HG03280 (cell line): ENCODE measurements at regions not wholly inside any gene's neighbourhood (a gene's known extent, or its start where the extent isn't known, plus 50 kb on each side); places are given as distances from the start of the nearest gene placed in this dataset.
"Not testable (repeated sequence)": the region's sequence is repeated elsewhere in the genome, so short reads cannot be mapped to it uniquely, and the experiment has no call there.

Source experiments
- ATAC-seq: cut with Tn5 transposase; IDR thresholded peaks from one replicate; pipeline ENCODE4 v1.9.1; 2021; ENCODE audit warnings: mild to moderate bottlenecking, moderate library complexity; ENCODE audit not compliant: unreplicated experiment

DNA sequence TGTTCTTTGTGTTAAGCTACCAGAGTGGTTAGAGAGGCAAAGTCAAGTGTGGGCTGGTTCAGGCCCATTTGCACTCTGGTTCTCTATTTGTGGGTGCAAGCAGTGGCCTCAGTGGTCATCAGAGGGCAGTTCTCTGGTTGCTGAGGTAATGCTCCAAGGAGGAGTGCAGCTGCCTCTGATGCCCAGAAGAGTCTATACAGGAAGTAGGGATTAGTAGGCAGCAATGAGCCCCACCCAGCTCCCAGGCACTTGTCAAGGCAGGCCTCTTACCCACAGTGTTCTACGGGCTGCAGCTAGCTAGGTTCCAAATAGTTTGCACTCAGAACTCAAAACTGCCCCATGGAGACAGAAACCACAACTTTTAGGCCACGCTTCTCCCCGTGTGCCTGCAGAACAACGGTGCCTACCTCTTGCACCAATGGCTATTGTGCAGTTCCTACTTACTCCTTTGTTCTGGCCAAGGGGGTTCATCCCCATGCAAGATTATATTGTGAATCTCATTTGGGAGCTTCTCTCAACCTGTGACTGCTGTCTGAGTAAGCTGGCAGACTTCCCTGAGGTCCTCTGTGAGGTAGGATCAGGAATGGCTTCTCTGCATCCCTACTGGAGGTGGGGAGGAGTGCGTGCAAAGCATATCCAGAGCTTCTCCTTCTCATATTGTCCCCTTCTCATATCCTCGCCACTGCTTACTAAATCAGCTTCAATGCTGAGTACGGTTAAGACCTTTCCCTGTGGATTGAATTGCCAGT is 410.3 kb upstream of the LMO3 start:
- no peak for ATAC-seq

DNA sequence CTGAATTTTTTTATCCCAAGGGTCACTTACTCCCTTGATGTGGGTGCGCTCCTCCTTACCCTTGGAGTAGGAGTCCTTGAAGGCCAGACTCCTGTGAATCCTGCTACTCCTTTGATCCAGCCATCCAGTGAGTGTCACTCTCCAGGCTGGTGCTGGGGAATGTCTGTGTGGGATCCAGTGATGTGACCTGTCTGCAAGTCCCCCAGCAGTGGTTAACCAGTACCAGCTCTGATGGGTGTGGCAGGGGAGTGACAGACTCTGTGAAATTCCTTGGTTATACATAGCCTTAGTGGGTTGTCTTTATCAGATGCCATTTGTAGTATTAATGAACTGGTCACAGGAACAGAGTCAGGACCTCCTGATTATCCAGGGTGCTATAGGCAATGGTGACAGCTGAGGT is 409.5 kb upstream of the LMO3 start:
- ATAC-seq: no peak

DNA sequence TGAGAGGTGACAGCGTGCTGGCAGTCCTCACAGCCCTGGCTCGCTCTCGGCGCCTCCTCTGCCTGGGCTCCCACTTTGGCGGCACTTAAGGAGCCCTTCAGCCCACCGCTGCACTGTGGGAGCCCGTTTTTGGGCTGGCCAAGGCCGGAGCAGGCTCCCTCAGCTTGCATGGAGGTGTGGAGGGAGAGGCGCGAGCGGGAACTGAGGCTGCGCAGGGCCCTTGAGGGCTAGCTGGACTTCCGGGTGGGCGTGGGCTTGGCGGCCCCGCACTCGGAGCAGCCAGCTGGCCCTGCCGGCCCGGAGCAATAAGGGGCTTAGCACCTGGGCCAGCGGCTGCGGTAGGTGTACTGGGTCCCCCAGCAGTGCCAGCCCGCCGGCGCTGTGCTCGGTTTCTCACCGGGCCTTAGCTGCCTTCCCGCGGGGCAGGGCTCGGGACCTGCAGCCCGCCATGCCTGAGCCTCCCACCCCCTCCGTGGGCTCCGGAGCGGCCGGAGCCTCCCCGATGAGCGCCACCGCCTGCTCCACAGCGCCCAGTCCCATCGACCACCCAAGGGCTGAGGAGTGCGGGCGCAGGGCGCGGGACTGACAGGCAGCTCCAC is 401.6 kb upstream of the LMO3 start:
- not testable (repeated sequence) for ATAC-seq

DNA sequence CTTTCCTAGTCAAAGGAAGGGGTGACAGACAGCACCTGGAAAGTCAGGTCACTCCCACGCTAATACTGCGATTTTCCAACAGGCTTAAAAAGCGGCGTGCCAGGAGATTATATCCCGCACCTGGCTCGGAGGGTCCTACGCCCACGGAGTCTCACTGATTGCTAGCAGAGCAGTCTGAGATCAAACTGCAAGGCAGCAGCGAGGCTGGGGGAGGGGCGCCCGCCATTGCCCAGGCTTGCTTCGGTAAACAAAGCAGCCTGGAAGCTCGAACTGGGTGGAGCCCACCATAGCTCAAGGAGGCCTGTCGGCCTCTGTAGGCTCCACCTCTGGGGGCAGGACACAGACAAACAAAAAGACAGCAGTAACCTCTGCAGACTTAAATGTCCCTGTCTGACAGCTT is 392.6 kb upstream of the LMO3 start:
- not testable (repeated sequence) for ATAC-seq

DNA sequence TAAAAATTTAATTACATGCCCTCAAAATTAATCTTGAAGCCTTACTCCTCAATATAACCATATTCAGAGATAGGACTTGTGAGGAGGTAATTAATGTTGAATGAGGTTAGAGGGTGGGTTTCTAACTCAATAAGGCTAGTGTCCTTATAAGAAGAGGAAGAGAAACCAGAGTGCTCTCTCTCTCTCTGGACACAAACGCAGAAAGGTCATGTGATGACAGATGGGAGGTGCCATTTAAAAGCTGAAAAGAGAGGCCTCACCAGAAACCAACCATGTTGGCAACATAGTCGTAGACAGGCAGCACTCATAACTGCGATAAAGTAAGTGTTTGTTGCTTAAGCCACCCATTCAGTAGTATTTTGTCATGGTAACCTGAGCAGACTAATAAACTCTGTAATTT is 378.5 kb upstream of the LMO3 start:
- no peak for ATAC-seq

DNA sequence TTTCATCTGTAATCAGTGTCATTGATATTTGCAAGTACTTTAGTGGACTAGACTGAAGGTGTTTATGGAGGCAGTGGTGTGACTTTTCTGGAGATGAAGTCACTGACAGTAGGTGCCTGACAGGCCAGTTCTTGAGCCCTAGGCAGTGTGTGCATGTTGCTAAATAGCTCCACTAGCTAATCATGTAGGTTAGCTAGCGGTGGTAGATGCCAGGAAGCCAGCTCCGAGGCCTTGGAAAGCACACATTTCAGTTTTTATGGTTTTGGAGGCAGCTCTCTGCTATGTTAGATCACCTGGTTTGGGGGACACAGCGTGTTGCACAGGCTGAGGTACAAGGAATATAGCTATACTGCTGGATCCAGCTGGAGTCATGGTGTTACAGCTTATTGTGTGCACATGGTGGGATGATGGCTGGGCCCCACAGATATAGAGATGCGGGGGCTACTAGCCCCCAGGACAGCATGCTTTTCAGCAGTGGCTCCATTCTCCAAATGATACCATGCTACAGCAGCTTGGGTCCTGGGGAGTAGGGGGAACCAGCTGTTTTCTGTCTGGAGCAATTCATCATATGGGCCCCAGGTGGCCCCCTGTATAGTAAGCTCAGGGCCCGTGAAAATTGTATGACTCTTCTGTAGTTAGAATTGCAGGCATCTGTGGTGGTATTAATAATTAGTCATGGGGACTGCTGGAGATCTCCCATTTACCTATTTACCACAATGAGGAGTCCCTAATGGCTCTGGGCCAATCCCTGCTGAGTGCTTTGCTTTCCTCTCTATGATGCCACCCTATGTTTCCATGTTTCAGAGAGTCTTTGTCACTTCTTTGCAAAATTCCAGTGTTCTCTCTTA is 367.2 kb upstream of the LMO3 start:
- ATAC-seq: no peak

DNA sequence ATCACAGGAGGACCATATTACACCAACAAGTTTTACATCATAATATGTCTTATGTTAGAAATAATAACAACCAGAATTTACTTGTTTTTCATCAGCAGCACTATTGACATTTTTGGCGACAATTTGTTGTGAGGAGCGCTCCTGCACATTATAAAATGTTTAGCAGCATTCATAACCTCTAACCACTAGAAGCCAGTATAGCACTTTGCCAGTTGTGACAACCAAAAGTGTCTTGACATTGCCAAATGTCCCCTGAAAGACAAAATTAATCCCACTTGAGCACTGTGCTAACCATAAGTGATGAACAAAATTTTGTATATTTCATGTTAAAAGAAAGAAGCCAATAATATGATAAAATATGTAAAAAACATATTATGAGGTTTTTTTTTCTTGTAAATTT is 356.9 kb upstream of the LMO3 start:
- ATAC-seq: no peak

DNA sequence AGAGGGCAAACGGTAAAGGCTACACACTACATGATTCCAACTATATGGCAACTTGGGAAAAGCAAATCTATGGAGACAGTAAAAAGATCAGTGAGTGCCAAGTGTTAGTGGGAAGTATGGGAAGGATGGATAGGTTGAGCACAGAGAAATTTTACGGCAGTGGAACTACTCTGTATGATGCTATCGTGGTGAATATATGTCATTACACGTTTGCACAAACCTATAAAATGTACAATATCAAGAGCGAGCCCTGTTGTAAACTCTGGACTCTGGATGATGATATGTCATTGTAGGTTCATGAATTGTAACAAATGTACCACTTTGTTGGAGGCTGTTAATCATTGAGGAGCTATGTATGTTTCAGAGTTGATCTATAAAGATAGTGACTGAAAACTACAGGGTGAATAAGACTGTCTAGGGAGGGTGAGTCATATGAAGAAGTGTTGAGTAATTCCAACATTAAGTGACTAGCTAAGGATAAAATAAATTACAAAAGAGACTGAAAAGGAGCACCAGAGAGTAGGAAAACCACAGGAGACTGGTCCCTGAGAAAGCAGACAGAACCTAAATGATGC is 349.2 kb upstream of the LMO3 start:
- ATAC-seq: no peak

DNA sequence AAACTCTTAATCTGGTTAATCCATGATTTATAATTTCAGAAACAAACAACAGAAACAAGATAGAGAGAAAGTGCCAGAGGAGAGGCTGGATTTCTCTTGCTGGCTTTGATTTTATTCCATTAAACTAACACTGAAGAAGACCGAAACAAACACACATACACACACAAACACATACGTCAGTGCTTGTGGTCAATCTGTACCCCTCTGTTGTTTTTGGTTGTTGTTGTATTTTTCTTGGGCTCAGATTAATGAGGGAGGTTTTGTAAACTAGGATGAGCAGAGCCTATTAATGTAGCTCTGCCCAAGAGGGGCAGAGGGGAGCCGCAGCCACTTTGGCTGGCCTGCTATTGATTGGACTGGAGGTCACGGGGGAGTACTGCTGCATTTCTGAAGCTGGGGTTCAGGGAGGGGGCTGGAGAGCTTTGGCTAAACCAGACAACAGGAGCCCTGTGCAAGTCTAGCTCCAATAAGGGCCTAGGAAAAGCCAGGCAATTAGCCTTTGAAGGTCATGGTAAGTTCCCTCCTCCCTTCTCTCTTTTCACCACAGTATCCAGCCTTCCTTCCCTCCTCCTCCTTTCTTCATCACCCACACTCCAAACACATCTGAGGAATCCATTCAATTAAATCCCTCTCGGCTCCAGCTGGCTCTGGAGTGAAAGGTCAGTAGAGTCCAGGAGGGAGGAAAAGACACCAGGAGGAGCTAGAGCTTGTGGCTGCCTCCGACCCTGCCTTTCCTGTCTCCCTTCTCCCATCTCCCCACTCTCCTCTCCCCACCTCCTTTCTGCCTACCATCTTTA is 344.1 kb upstream of the LMO3 start:
- ATAC-seq: no peak

DNA sequence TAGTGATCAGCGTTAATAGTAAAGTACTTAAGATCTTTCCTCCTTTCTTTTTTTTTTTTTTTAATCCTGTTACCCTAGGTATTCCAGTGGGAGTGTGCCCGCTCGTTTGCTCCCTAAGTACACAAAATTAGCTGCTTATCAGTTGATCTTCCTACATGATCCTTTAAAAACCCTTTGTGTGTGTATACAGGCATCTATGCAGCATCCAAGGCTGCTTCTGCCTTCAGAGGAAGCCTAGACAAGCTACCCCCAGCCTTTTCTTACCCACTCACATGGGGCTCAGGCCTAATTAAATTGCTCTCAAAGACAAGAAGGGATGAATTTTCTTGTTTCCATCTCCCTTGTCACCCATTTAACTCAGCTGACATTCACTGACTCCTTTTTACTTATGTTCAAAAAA is 343.4 kb upstream of the LMO3 start:
- no peak for ATAC-seq

DNA sequence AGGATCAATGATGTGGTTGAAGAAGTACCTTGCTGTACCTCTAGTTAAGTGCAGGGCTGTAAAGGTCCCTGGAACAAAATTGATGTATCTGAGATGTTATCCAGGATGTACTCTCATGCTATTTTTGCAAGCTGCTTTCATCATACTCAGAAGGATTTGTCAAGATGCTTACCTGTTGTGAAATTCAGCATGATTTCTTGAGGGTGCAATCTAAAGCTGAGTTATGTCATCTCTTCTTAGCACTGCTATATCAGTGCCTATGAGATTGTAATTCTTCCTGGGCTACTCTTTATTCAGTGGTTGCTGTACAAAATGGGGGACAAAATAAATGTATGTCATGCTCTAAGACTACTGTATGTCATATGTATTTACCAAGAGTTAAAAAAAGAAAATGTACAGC is 340.7 kb upstream of the LMO3 start:
- no peak for ATAC-seq

DNA sequence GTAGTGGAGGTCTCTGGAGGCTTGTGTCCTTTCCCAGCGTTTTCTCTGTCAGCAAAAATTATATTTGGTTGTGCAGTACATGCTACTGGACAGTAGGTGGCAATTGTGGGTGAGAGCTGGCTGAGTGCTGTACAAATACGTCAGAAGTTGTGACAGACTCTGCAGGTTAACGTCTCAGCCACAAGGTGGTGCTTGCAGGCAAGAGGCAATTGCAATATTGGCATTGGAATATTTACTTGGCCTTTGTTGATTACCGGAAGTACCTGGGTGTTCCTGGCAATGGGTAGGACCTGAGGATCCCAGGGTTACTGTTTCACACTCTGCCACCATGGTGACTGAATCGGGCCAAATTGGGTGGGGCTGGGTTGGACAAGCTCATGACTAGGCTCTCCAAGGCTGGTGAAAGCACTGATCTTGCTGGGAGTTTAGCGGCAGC is 333.9 kb upstream of the LMO3 start:
- peak; percentile 99 for ATAC-seq

DNA sequence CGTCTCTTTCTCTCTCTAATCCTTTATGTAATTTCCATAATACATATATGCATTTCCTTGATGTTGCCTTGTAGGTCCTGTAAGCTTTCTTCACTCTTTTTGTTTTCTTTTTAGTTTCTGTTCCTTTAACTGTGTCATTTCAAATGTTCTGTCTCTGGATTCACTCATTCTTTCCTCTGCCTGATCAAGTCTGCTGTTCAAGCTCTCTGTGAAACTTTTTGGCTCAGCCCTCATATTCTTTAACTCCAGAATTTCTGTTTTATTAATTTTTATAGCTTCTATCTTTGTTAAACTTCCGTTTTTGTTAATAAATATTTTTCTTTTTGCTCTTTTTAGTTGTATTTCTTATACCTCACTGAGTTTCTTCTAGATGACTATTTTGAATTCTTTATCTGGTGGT is 321.3 kb upstream of the LMO3 start:
- no peak for ATAC-seq

DNA sequence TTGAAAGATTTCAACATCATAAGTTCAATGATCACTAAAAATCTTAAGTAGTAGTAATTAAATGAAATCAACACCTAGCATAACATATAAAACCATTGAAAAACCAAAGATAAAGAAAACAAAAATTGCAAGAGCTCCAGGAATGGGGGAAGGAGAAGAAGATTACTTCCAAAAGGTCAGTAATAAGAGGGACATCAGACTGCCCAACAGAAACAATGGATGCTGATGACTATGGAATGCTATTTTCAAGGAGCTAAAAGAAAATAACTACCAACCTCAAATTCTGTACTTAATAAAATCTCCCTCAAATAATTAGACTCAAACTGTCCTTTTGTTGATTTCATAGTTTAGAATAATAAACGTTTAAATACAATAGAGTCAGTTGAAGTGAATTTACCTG is 314.5 kb upstream of the LMO3 start:
- ATAC-seq: no peak

DNA sequence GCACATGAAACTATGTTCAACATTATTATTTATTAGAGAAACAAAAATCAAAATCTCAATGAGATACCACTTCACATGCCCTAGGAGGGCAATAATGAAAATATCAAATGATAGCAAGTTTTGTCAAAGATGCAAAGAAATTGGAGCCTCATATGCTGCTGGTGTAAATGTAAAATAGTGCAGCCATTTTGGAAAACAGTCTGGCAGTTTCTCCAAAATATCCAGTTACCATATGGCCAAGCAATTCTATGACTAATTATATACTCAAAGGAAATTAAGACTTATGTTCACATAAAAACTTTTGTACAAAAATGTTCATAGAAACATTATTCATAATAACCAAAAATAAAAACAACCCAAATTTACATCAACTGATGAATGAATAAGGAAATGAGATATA is 313.6 kb upstream of the LMO3 start:
- ATAC-seq: no peak

DNA sequence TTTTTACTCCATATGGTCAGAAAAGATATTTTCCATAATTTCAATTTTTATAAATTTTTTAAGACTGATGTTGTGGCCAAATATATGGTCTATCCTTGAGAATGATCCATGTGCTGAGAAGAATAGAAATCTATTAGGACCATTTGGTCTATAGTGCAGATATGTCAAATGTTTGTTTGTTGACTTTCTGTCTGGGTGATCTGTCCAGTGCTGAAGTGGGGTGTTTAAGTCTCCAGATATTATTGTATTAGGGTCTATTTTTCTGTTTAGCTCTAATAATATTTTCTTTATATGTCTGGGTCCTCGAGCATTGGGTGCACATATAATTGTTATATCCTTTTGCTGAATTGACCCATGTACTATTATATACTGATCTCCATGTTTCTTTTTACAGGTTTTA is 308.9 kb upstream of the LMO3 start:
- ATAC-seq: no peak

DNA sequence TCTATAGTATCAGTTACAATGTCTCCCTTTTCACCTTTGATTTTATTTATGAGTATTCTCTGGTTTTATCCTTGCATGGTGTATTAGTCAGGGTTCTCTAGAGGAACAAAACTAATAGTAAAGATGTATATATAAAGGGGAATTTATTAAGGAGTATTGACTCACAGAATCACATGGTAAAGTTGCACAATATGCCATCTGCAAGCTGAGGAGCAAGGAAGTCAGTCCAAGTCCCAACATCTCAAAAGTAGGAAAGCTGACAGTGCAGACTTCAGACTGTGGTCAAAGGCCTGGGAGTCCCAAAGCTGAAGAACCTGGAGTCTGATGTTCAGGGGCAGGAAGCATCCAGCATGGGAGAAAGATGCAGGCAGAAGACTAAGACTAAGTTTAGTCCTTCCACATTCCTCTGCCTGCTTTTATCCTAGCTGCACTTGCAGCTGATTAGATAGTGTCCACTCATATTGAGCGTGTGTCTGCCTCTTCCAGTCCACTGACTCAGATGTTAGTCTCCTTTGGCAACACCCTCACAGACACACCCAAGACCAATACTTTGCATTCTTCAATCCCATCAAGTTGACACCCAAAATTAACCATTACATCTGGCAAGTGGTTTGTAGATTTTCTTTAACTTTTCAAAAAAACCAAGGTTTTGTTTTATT is 308.0 kb upstream of the LMO3 start:
- ATAC-seq: no peak

DNA sequence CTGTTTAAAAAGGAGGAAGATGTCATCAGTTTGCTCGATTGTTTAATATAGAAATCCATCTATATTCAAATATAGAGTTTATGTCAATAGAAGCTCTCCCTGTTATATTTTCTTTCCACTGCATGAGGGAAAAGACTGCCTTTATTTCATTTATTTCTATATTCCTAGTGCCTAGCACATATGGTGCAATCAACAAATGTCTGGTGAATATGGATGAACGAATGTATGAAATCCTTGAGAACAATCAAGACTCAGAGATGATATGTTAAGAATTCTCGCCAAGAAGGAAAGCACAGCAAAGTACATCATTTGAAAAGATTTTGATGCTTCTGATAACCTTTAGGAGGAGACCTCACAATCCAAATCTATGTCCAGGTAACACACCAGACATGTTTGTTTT is 296.0 kb upstream of the LMO3 start:
- ATAC-seq: no peak

DNA sequence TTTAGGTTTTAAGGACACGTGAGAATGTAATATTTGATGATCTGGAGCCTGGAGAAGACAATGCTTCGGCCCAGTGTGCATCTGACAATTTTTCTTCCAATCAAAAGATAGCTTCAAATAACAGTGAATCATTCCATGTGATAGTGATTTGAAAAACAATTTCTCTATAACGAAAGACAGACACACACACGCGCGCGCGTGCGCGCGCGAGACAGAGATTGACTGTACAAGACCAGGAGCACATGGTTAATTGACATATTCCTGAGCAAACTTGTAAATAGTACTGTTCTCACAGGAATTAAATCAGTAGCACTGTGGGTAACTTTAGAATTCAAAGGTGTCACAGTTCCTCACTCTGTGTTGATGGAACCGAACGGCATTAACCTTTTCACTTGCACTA is 287.5 kb upstream of the LMO3 start:
- no peak for ATAC-seq

DNA sequence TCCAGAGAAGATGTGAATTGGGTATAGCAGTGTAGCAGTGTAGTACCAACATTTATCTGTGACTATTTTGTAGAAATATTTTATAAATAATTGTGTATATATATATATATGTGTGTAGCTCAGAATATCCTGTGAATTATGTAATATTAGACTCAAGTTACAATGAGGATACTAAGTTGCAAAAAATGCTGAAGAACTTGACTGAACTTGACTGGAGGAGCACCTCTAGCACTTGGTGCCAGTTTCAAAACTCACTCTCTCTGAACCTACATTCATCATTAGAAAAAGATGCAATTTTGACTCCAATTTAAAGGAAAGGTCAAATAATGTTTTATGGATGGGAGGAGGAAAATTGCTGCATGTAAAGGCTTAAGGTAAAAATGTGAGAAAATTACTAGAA is 285.7 kb upstream of the LMO3 start:
- ATAC-seq: no peak
